GM23338 (cell line): ENCODE measurements at regions not wholly inside any gene's neighbourhood (a gene's known extent, or its start where the extent isn't known, plus 50 kb on each side); places are given as distances from the start of the nearest gene placed in this dataset.

Experiments
- ATAC-seq: fragments of 200-7000 bp; cut with Tn5 transposase; 3 replicates; pipeline ENCODE4 v1.9.1; 2020
- DNase-seq: peaks from one replicate; pipeline ENCODE4 v3.0.0-alpha.2; 2015; ENCODE audit warnings: low spot score
- H2AFZ ChIP-seq: fragments of 200-600 bp; sonication (generic); 2 replicates; pipeline ENCODE4 v1.8.0; 2016; ENCODE audit warnings: antibody characterized with exemption, mild to moderate bottlenecking, moderate library complexity
- H3F3A ChIP-seq: fragments of 200-600 bp; sonication (generic); replicated peaks from 2 replicates; pipeline ENCODE4 v1.8.0; 2017; ENCODE audit warnings: antibody characterized with exemption, mixed run types, low read depth
- H3K27ac ChIP-seq: fragments of 200-600 bp; sonication (generic); 2 replicates; pipeline ENCODE4 v1.6.1; 2016; ENCODE audit warnings: low read depth
- H3K27me3 ChIP-seq: fragments of 200-600 bp; sonication (generic); 2 replicates; pipeline ENCODE4 v1.8.0; 2016; ENCODE audit warnings: mild to moderate bottlenecking, mixed run types, moderate library complexity; ENCODE audit not compliant: insufficient read depth
- H3K36me3 ChIP-seq: fragments of 200-600 bp; sonication (generic); 2 replicates; pipeline ENCODE4 v1.8.0; 2016; ENCODE audit warnings: mild to moderate bottlenecking; ENCODE audit not compliant: insufficient read depth
- H3K4me1 ChIP-seq: fragments of 200-600 bp; sonication (generic); 2 replicates; pipeline ENCODE4 v1.8.0; 2016; ENCODE audit warnings: mild to moderate bottlenecking, moderate library complexity; ENCODE audit not compliant: insufficient read depth
- H3K4me2 ChIP-seq: fragments of 200-600 bp; sonication (generic); 2 replicates; pipeline ENCODE4 v1.7.1; 2017; ENCODE audit warnings: mixed run types
- H3K4me3 ChIP-seq: fragments of 200-600 bp; sonication (generic); 2 replicates; pipeline ENCODE4 v1.6.1; 2016; ENCODE audit warnings: mixed run types
- H3K79me2 ChIP-seq: fragments of 200-600 bp; sonication (generic); replicated peaks from 2 replicates; pipeline ENCODE4 v1.8.0; 2017; ENCODE audit warnings: mild to moderate bottlenecking; ENCODE audit not compliant: insufficient read depth
- H3K9me2 ChIP-seq: fragments of 200-600 bp; sonication (generic); 2 replicates; pipeline ENCODE4 v1.8.0; 2017; ENCODE audit not compliant: insufficient read depth
- H4K20me1 ChIP-seq: fragments of 200-600 bp; sonication (generic); replicated peaks from 2 replicates; pipeline ENCODE4 v1.8.0; 2017; ENCODE audit warnings: mild to moderate bottlenecking; ENCODE audit not compliant: insufficient read depth
- H3K27ac Mint-ChIP-seq: 2 replicates; pipeline ENCODE4 v1.8.0; 2020; ENCODE audit warnings: inconsistent platforms, mild to moderate bottlenecking, moderate library complexity, mixed read lengths
- H3K27me3 Mint-ChIP-seq: 3 replicates; pipeline ENCODE4 v1.8.0; 2022; ENCODE audit warnings: low read depth, mild to moderate bottlenecking, moderate library complexity, mixed read lengths, inconsistent platforms; ENCODE audit not compliant: insufficient read depth, poor library complexity
- H3K36me3 Mint-ChIP-seq: 3 replicates; pipeline ENCODE4 v1.8.0; 2021; ENCODE audit warnings: low read depth, mild to moderate bottlenecking, inconsistent platforms, moderate library complexity, mixed read lengths
- H3K4me1 Mint-ChIP-seq: 3 replicates; pipeline ENCODE4 v1.8.0; 2020; ENCODE audit warnings: mild to moderate bottlenecking, inconsistent platforms, mixed read lengths
- H3K4me3 Mint-ChIP-seq: 3 replicates; pipeline ENCODE4 v1.8.0; 2021; ENCODE audit warnings: moderate library complexity, mild to moderate bottlenecking, inconsistent platforms, mixed read lengths
- H3K9me3 Mint-ChIP-seq: 3 replicates; pipeline ENCODE4 v1.8.0; 2020; ENCODE audit warnings: moderate library complexity, mild to moderate bottlenecking, inconsistent platforms, mixed read lengths
- CREB1 ChIP-seq: fragments of 250-450 bp; sonication (Bioruptor Pico); IDR thresholded peaks from 2 replicates; pipeline ENCODE4 v1.5.0; 2020; ENCODE audit warnings: low read depth, mild to moderate bottlenecking, moderate library complexity
- EZH2phosphoT487 ChIP-seq: fragments of 200-600 bp; sonication (generic); IDR thresholded peaks from one replicate; pipeline ENCODE4 v1.8.1; 2018; ENCODE audit warnings: antibody characterized with exemption; ENCODE audit not compliant: unreplicated experiment
- JUNB ChIP-seq: IDR thresholded peaks from one replicate; pipeline ENCODE4 v1.6.1; 2016; ENCODE audit warnings: antibody characterized with exemption; ENCODE audit not compliant: unreplicated experiment
- NANOG ChIP-seq: IDR thresholded peaks from 2 replicates; pipeline ENCODE4 v1.6.1; 2016; ENCODE audit warnings: antibody characterized with exemption, borderline replicate concordance
- STAT1 ChIP-seq: IDR thresholded peaks from one replicate; pipeline ENCODE4 v1.6.1; 2016; ENCODE audit warnings: antibody characterized with exemption; ENCODE audit not compliant: unreplicated experiment
- TF ChIP-seq, protein P1 (sequence below): IDR thresholded peaks from one replicate; pipeline ENCODE4 v1.6.1; 2018; ENCODE audit warnings: antibody characterized with exemption; ENCODE audit not compliant: unreplicated experiment
- TF ChIP-seq, protein P2 (sequence below): fragments of 250-450 bp; sonication (Bioruptor Pico); IDR thresholded peaks from 2 replicates; pipeline ENCODE4 v1.5.0; 2020; ENCODE audit warnings: mild to moderate bottlenecking, moderate library complexity
- TF ChIP-seq, protein P3 (sequence below): IDR thresholded peaks from 2 replicates; pipeline ENCODE4 v1.6.1; 2016; ENCODE audit warnings: antibody characterized with exemption

DNA sequence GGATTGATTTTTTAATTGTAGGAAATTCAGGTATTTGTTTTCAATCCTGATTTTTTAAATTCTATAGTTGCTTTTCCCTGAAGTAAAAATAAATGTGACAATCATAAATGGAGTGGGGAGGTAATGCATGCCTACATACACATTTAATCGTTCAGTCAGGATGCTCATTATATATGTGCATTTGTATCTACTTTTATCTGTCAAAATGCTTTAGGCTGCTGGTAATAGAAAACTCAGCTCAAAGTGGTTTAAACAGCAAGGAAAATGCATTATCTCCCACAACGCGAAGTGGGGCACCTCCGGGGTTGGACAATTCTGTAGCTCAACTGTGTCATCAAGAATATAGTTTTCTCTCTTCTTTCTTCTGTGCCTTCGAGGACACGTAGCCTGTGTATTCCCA lies 116.4 kb upstream of the SASH1 start:
- no peak overlapping the region for H3K27ac ChIP-seq
- no peaks in the 10 kb centered on the region for H3K27me3 ChIP-seq
- Mint-ChIP-seq H3K27ac (no peak overlapping the region), H3K9me3 (no peaks in the 10 kb centered on the region), H3K36me3 (no peaks in the 10 kb centered on the region), H3K4me1 (peaks cover 18% of the 10 kb centered on the region), H3K4me3 (no peak overlapping the region), H3K27me3 (no peaks in the 10 kb centered on the region)
- TF ChIP-seq, protein P1, sequence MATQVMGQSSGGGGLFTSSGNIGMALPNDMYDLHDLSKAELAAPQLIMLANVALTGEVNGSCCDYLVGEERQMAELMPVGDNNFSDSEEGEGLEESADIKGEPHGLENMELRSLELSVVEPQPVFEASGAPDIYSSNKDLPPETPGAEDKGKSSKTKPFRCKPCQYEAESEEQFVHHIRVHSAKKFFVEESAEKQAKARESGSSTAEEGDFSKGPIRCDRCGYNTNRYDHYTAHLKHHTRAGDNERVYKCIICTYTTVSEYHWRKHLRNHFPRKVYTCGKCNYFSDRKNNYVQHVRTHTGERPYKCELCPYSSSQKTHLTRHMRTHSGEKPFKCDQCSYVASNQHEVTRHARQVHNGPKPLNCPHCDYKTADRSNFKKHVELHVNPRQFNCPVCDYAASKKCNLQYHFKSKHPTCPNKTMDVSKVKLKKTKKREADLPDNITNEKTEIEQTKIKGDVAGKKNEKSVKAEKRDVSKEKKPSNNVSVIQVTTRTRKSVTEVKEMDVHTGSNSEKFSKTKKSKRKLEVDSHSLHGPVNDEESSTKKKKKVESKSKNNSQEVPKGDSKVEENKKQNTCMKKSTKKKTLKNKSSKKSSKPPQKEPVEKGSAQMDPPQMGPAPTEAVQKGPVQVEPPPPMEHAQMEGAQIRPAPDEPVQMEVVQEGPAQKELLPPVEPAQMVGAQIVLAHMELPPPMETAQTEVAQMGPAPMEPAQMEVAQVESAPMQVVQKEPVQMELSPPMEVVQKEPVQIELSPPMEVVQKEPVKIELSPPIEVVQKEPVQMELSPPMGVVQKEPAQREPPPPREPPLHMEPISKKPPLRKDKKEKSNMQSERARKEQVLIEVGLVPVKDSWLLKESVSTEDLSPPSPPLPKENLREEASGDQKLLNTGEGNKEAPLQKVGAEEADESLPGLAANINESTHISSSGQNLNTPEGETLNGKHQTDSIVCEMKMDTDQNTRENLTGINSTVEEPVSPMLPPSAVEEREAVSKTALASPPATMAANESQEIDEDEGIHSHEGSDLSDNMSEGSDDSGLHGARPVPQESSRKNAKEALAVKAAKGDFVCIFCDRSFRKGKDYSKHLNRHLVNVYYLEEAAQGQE = no peak
- H3K36me3 ChIP-seq = no peaks in the 10 kb centered on the region
- H3K79me2 ChIP-seq = no peaks in the 10 kb centered on the region
- DNase-seq (no peak), ATAC-seq (no peak)
- no peaks in the 10 kb centered on the region for H3F3A ChIP-seq
- H2AFZ ChIP-seq = no peak overlapping the region
- H3K4me1 ChIP-seq = peaks cover 22% of the 10 kb centered on the region
- no peak overlapping the region for H3K4me3 ChIP-seq
- no peaks in the 10 kb centered on the region for H3K9me2 ChIP-seq
- H4K20me1 ChIP-seq = no peaks in the 10 kb centered on the region
- no peak overlapping the region for H3K4me2 ChIP-seq

DNA sequence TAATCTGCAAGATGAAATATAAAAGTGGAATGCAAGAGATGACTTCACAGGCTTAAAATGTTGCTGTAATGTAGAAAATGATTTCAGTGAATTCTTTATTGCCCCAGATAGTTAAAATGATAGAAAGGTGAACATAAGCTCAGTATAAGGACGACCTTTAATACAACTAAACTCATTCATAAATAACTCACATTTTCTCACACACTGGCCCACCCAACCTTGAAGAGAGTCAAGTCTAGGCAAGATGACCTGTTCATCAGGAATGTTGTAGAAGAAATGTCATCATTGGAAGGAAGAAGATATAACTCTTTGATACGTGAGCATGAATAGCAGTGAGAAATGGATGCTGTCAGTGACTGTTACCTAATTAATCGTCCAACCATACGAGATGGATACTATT lies 111.1 kb upstream of the SASH1 start:
- Histone ChIP-seq H3K79me2 (no peaks in the 10 kb centered on the region), H3K9me2 (no peaks in the 10 kb centered on the region), H3K36me3 (no peaks in the 10 kb centered on the region), H3K27ac (no peak overlapping the region), H3K27me3 (no peaks in the 10 kb centered on the region), H4K20me1 (no peaks in the 10 kb centered on the region), H3K4me1 (peaks cover 2% of the 10 kb centered on the region; the same call in 1 of the 2 replicates), H3K4me3 (no peak overlapping the region), H3F3A (no peaks in the 10 kb centered on the region), H3K4me2 (no peak overlapping the region), H2AFZ (no peak overlapping the region)
- Mint-ChIP-seq H3K36me3 (no peaks in the 10 kb centered on the region), H3K9me3 (no peaks in the 10 kb centered on the region), H3K4me3 (no peak overlapping the region), H3K27me3 (no peaks in the 10 kb centered on the region), H3K27ac (no peak overlapping the region), H3K4me1 (peaks cover 3% of the 10 kb centered on the region)
- DNase-seq (no peak), ATAC-seq (no peak)
- TF ChIP-seq, protein P2, sequence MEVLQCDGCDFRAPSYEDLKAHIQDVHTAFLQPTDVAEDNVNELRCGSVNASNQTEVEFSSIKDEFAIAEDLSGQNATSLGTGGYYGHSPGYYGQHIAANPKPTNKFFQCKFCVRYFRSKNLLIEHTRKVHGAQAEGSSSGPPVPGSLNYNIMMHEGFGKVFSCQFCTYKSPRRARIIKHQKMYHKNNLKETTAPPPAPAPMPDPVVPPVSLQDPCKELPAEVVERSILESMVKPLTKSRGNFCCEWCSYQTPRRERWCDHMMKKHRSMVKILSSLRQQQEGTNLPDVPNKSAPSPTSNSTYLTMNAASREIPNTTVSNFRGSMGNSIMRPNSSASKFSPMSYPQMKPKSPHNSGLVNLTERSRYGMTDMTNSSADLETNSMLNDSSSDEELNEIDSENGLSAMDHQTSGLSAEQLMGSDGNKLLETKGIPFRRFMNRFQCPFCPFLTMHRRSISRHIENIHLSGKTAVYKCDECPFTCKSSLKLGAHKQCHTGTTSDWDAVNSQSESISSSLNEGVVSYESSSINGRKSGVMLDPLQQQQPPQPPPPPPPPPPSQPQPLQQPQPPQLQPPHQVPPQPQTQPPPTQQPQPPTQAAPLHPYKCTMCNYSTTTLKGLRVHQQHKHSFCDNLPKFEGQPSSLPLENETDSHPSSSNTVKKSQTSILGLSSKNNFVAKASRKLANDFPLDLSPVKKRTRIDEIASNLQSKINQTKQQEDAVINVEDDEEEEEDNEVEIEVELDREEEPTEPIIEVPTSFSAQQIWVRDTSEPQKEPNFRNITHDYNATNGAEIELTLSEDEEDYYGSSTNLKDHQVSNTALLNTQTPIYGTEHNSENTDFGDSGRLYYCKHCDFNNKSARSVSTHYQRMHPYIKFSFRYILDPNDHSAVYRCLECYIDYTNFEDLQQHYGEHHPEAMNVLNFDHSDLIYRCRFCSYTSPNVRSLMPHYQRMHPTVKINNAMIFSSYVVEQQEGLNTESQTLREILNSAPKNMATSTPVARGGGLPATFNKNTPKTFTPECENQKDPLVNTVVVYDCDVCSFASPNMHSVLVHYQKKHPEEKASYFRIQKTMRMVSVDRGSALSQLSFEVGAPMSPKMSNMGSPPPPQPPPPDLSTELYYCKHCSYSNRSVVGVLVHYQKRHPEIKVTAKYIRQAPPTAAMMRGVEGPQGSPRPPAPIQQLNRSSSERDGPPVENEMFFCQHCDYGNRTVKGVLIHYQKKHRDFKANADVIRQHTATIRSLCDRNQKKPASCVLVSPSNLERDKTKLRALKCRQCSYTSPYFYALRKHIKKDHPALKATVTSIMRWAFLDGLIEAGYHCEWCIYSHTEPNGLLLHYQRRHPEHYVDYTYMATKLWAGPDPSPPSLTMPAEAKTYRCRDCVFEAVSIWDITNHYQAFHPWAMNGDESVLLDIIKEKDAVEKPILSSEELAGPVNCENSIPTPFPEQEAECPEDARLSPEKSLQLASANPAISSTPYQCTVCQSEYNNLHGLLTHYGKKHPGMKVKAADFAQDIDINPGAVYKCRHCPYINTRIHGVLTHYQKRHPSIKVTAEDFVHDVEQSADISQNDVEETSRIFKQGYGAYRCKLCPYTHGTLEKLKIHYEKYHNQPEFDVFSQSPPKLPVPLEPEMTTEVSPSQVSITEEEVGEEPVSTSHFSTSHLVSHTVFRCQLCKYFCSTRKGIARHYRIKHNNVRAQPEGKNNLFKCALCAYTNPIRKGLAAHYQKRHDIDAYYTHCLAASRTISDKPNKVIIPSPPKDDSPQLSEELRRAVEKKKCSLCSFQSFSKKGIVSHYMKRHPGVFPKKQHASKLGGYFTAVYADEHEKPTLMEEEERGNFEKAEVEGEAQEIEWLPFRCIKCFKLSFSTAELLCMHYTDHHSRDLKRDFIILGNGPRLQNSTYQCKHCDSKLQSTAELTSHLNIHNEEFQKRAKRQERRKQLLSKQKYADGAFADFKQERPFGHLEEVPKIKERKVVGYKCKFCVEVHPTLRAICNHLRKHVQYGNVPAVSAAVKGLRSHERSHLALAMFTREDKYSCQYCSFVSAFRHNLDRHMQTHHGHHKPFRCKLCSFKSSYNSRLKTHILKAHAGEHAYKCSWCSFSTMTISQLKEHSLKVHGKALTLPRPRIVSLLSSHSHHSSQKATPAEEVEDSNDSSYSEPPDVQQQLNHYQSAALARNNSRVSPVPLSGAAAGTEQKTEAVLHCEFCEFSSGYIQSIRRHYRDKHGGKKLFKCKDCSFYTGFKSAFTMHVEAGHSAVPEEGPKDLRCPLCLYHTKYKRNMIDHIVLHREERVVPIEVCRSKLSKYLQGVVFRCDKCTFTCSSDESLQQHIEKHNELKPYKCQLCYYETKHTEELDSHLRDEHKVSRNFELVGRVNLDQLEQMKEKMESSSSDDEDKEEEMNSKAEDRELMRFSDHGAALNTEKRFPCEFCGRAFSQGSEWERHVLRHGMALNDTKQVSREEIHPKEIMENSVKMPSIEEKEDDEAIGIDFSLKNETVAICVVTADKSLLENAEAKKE (CRISPR knock-in tag) = no peak
- TF ChIP-seq, protein P1 = no peak
- TF ChIP-seq CREB1 (CRISPR knock-in tag) (no peak), STAT1 (no peak), NANOG (no peak), JUNB (no peak), EZH2phosphoT487 (no peak)
- TF ChIP-seq, protein P3, sequence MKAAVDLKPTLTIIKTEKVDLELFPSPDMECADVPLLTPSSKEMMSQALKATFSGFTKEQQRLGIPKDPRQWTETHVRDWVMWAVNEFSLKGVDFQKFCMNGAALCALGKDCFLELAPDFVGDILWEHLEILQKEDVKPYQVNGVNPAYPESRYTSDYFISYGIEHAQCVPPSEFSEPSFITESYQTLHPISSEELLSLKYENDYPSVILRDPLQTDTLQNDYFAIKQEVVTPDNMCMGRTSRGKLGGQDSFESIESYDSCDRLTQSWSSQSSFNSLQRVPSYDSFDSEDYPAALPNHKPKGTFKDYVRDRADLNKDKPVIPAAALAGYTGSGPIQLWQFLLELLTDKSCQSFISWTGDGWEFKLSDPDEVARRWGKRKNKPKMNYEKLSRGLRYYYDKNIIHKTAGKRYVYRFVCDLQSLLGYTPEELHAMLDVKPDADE = no peak
